NCI-H2107 treated with DMSO at 0.1 percent for 48 hours (cell line): ENCODE measurements at regions not wholly inside any gene's neighbourhood (a gene's known extent, or its start where the extent isn't known, plus 50 kb on each side); places are given as distances from the start of the nearest gene placed in this dataset.

Experiments used
- DNase-seq: peaks from one replicate; lab custom pipeline; 2025; ENCODE audit not compliant: unreplicated experiment; lab: John Stamatoyannopoulos, UW

GRCh38 chr11:23023319-23023718 is 163.0 kb upstream of the CCDC179 start:
- no peak for DNase-seq

DNA sequence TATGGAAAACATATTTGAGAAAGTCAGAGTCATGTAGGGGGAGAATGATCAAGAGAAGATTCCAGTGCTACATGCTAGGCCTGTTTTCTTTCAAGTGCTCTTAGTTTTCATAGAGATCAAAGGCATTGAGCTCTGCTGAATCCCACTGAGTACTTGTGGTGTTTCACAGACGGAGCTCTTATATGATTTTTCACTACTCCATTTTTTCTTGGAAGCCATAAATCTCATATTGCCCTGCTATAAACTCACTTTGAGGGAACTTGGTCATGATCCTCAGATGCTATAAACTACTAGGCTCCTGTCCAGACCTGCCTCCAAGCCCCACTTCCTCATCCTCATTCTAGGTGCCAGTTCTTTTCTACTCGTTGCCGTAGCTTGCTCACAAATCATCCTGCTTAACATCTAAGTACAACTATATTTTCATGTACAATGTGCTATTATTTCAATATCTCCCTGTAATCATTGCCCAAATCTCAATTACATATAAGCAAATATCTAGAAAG is 180.8 kb upstream of the CCDC179 start:
- DNase-seq: no peak

DNA sequence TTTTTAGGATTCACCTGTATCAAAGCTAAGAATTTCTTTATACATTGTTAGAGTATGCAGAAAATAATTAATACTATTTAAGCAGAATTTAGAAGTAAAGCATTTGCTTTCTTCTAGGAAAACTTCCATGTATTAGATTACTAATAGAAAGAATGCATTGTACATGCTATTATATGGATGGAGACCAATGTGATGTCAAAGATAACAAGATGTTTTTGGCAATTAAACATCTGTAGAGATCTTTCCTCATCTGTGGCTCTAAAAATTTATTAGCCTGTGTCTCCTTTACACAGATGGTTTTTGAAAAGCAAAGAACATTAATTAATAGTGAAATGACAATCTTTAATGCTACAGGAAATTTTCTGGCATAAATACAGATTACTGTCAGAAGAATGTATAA is 198.4 kb upstream of the CCDC179 start:
- no peak for DNase-seq

GRCh38 chr11:23063276-23063675 is 203.0 kb upstream of the CCDC179 start:
- DNase-seq: no peak

- no peak for DNase-seq
These were observed 218.2 kb upstream of the CCDC179 start for GRCh38 chr11:23078289-23078971.

DNA sequence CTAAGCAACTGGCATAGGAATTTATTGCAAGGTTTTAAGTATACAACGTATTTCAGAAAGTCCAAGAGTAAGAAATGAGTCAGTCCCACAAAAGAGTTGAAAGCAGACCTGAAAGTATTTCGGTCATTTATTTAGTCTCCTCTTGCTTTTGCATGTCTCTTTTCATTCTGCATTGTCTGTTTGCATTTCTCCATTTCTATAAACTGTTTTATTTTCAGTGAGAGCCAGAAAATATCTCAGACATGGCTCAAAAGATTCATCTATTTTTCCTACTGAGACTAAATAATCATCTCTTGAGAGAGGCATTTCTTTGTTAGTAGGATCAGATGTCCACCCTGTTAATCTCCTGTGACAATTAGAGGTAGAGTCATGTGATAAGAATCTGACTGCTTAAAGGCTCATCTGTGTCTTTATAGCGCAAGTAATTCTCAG is 219.1 kb upstream of the CCDC179 start:
- no peak for DNase-seq

DNA sequence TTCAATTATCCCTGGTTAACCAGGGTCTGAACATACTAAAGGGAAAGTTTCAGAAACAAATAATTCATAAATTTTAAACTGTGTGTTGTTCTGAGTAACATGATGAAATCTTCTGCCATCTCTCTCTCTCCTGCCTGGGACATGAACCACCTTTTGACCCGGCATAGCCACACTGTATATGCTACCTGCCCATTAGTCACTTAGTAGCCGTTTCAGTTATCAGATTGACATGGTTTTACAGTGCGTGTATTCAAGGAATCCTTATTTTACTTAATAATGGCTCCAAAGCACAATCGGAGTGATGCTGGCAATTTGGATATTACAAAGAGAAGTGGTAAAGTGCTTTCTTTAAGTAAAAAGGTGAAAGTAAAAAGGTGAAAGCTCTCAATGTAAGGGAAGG is 227.1 kb upstream of the CCDC179 start:
- no peak for DNase-seq

DNA sequence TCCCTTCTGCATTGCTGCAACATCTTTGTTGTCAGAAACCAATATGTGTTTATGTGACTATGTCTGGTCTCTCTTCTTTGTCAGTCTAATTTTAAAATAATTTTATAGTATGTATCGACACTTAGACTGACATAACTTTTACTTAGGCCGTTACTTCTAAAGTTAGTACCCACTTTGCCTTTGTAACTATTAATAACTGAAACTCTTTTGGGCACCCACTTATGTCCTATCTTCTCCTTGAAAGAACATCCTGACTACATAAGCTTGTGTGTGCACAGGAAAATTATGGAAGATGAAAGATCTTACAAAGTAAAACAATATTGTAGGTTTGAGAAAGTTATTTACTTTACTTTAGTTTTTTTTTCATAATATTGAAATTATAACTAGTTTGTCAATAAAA is 230.4 kb upstream of the CCDC179 start:
- no peak for DNase-seq

DNA sequence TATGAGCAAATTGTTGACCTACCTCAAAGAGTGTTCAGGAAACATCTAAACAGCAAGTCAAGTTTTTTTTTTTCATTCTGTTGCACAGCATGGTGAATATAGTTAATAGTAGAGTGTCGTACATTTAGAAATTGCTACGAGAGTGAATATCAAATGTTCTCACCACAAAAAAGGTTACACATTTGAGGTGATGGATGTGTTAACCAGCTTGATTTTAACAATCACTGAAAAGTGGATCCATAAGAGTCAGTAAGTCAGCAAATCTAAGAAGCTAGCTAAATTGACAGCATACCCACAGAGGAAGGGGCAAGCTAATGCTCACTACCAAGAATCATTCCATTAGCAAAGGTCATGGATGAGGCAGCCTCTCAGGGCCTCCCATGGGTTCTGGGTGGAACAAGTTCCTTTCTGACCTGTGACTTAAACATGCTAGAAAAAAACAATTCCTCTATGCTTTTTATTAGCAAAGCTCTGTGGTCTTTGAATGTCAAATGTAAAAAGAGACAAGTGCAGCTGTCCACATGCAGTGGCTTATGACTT is 235.4 kb upstream of the CCDC179 start:
- no peak for DNase-seq

- no peak for DNase-seq
These were observed 237.6 kb upstream of the CCDC179 start for GRCh38 chr11:23097891-23098290.

DNA sequence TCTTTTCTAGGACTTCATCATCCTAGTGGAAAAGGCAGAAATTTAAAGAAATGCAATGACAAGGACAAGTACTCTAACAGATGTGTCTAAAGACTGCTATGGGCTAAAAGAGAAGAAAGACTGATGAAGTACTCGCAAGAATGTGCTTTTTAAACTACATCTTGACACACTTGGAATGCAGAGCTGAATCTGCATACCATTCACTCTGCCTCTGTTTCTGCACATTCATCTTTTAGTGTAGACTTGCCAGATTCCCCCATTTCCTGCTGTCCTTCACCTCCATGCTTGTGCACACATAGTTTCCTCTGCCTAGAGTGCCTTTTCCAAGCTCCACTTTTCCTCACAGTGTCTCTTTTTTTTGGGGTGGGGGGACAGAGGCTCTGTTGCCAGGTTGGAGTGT is 239.0 kb upstream of the CCDC179 start:
- no peak for DNase-seq

GRCh38 chr11:23100726-23101125 is 240.5 kb upstream of the CCDC179 start:
- no peak for DNase-seq

DNA sequence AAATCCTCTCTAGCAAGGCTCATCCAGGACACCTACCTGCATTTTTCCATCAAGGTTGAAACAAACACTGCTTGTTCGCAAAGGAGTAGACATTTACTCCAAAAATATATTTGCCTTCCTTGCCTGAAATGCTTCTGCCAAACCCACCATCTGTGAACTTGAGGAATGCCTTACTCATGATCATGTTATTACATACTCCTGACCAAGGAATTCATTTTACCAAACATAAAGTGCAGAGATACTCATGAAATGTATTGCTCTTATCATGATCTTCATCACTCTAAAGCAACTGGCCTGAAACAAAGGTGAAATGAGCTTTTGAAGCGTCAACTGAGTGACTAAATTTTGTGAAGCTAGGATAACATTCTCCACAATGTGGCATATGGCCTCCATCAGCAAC is 243.1 kb upstream of the CCDC179 start:
- DNase-seq: no peak

- no peak for DNase-seq
These were observed 251.3 kb upstream of the CCDC179 start for GRCh38 chr11:23111527-23111926.

DNA sequence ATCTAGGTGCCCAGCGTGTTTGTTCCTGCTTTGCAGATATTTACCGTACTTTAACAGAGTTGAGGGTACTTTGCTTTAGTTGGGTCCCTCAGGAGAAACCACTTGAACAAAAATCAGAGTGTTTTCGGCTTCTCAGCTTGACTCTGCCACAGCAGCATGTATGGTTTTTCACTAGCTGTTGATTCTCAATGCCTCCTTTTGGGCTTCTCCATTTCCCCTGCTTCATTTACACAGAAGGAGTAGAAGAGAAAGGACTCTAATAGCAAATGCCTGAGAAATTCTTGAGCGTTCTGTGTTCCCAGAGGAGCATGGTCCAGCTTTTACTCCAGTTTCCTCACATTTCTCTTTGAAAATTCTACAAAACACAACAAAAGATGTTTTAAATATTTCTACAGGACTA is 252.1 kb upstream of the CCDC179 start:
- DNase-seq: no peak

- DNase-seq: peak; percentile 66
These were observed 253.0 kb upstream of the CCDC179 start for GRCh38 chr11:23112987-23113886.

GRCh38 chr11:23113887-23114216 is 253.6 kb upstream of the CCDC179 start:
- DNase-seq: no peak

DNA sequence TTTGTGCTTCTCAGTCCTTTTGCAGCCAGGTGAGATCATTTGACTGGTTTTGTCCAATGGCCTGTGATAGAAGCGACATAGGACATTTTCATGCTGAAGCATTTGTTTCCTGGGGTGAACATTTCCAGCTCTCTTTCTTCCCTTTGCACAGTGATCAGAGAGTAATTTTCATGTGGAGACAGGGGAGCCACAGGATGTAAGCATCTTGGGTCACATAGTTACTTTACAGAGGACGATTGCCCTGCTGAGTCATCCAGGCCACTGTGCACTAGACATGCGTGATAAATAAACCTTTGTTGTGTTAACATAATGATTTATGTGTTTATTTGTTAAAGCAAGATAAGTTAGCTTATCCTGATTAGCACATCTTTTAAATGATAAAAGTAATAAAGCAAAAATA is 263.5 kb upstream of the CCDC179 start:
- DNase-seq: no peak

- no peak for DNase-seq
These were observed 264.0 kb upstream of the CCDC179 start for GRCh38 chr11:23124249-23124648.

- no peak for DNase-seq
These were observed 264.7 kb upstream of the CCDC179 start for GRCh38 chr11:23124996-23125395.

DNA sequence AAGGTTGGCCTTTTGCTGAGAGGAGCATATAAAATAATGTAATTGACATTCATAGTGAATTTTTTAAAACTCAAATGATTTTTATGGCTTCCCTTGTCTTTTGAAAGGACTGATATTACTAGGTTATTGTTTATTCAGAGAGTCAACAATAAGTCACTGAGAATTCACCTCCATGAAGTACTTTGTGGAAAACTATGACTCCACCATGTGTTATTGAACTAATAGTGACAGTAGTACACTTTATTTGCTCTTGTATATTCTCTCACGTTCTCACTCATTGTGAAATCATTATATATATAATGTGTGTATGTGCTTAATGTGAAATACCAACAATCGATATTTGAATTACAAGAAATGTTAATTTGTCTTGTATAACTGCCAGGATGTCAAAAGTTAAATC is 267.4 kb upstream of the CCDC179 start:
- DNase-seq: no peak

DNA sequence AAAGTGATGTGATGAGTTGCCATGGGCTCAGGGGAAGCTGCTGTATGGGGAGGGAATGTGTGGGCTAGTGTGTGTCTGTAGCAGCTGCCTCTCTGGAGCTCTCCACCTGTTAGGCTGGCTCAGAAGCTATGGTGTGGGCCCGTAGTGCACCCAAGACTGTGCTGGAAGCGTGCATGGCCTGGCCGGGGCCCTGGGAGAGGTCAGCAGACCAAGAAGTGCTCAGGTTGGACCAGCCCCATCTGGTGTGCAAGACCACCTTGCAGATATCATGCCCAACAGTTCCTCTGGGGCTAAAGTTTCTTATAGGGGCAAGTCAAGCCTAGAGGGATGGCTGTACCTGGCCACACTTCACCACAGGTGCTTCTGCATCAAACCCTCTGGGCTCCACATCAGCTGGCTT is 274.4 kb upstream of the CCDC179 start:
- DNase-seq: no peak
